Lower lobe of right lung (tissue), 2 donors: ENCODE measurements at regions not wholly inside any gene's neighbourhood (a gene's known extent, or its start where the extent isn't known, plus 50 kb on each side); places are given as distances from the start of the nearest gene placed in this dataset.

Experiments
- ATAC-seq, 2 donors: fragments of 200-7000 bp; cut with Tn5 transposase; one replicate each; pipeline ENCODE4 v1.9.1; 2020 to 2022; ENCODE audit warnings: mild to moderate bottlenecking in 2 of 2, moderate library complexity in 2 of 2
- DNase-seq: peaks from one replicate; pipeline ENCODE4 v3.0.0-alpha.2; 2020
- H3K27ac ChIP-seq: fragments of 200-600 bp; one replicate; pipeline ENCODE4 v1.8.0; 2022
- H3K27me3 ChIP-seq: fragments of 200-600 bp; one replicate; pipeline ENCODE4 v1.8.0; 2022; ENCODE audit warnings: low read depth
- H3K36me3 ChIP-seq: fragments of 200-600 bp; one replicate; pipeline ENCODE4 v1.8.0; 2022; ENCODE audit warnings: mild to moderate bottlenecking
- H3K4me1 ChIP-seq: fragments of 200-600 bp; one replicate; pipeline ENCODE4 v1.8.0; 2022
- H3K4me3 ChIP-seq: fragments of 200-600 bp; one replicate; pipeline ENCODE4 v1.8.0; 2022; ENCODE audit warnings: mild to moderate bottlenecking
- H3K9me3 ChIP-seq: fragments of 200-600 bp; one replicate; pipeline ENCODE4 v1.8.0; 2022
- CTCF ChIP-seq: fragments of 200-600 bp; IDR thresholded peaks from one replicate; pipeline ENCODE4 v1.8.0; 2022; ENCODE audit warnings: antibody characterized with exemption, mild to moderate bottlenecking
- intact Hi-C: fragments of 100-400 bp; cut with DNase I; formaldehyde crosslinking; loops from one replicate; pipeline ENCODE4 v1.11.0; 2022
- donor health status: DM: no; HTN: yes; CAD: no; lungs with severe emphysema.

- ATAC-seq (no peak), DNase-seq (no peak)
- no peaks in the 10 kb centered on the region for H3K9me3 ChIP-seq
- intact Hi-C loops: no loop called here
- TF ChIP-seq CTCF: no peak
- H3K4me3 ChIP-seq: no peak overlapping the region
- H3K36me3 ChIP-seq: no peaks in the 10 kb centered on the region
- H3K27ac ChIP-seq: no peak overlapping the region
- no peaks in the 10 kb centered on the region for H3K4me1 ChIP-seq
- H3K27me3 ChIP-seq: no peaks in the 10 kb centered on the region
Observed at GRCh38 chr1:199226163-199226562, 587.3 kb downstream of the PTPRC start.

- TF ChIP-seq CTCF: no peak
- DNase-seq (no peak), ATAC-seq (peak; percentile 62 to 65)
- Histone ChIP-seq H3K36me3 (no peaks in the 10 kb centered on the region), H3K4me1 (no peaks in the 10 kb centered on the region), H3K4me3 (no peak overlapping the region), H3K27me3 (no peaks in the 10 kb centered on the region), H3K27ac (no peak overlapping the region), H3K9me3 (no peaks in the 10 kb centered on the region)
- intact Hi-C loops: no loop called here
Observed at GRCh38 chr1:199242147-199242546, 603.3 kb downstream of the PTPRC start.

- no peaks in the 10 kb centered on the region for H3K9me3 ChIP-seq
- H3K4me1 ChIP-seq: no peaks in the 10 kb centered on the region
- no peak overlapping the region for H3K4me3 ChIP-seq
- peak; percentile 18 to 21 for ATAC-seq
- H3K36me3 ChIP-seq: no peaks in the 10 kb centered on the region
- no peak overlapping the region for H3K27ac ChIP-seq
- H3K27me3 ChIP-seq: no peaks in the 10 kb centered on the region
- DNase-seq: no peak
- TF ChIP-seq CTCF: no peak
- intact Hi-C loops: no loop called here
Observed at GRCh38 chr1:199242601-199243000, 603.8 kb downstream of the PTPRC start.

- peak; percentile 67 for DNase-seq
Observed at GRCh38 chr1:199243423-199244061, 604.7 kb downstream of the PTPRC start.

GRCh38 chr1:199245946-199246345 is 607.1 kb downstream of the PTPRC start:
- no peak for TF ChIP-seq CTCF
- intact Hi-C loops: no loop called here
- no peak overlapping the region for H3K4me3 ChIP-seq
- H3K27me3 ChIP-seq: no peaks in the 10 kb centered on the region
- no peak for DNase-seq
- H3K4me1 ChIP-seq: no peaks in the 10 kb centered on the region
- no peak overlapping the region for H3K27ac ChIP-seq
- no peak for ATAC-seq
- no peaks in the 10 kb centered on the region for H3K9me3 ChIP-seq
- no peaks in the 10 kb centered on the region for H3K36me3 ChIP-seq

More at GRCh38 chr1:199243423-199244061, 604.7 kb downstream of the PTPRC start:
- Histone ChIP-seq H3K4me3 (no peak overlapping the region), H3K27me3 (no peaks in the 10 kb centered on the region), H3K9me3 (no peaks in the 10 kb centered on the region), H3K4me1 (no peaks in the 10 kb centered on the region), H3K36me3 (no peaks in the 10 kb centered on the region), H3K27ac (no peak overlapping the region)
- peak; percentile 87 to 91 for ATAC-seq
- peak; percentile 59 for TF ChIP-seq CTCF
- intact Hi-C loops: no loop called here
